ENCODE measurements at regions not wholly inside any gene's neighbourhood (a gene's known extent, or its start where the extent isn't known, plus 50 kb on each side); places are given as distances from the start of the nearest gene placed in this dataset.

DNA sequence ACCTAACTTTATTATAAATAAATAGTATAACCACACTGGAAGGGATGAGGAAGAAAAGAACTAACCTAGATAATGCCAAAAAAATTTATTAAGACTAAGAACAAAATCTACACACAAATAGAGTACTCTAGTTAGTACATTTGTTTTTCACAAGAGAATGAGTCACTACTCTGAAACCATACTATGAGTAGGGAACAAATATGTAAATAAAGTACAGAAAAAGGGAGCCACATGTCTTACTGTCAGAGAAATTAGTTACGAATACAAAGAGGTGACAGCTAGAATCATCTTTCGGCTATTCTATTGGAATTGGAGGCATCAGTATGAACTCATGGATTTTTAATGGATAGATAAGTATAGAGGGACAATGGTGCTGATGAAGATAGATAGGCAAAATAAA is 150.5 kb downstream of the COPS8 start:
- no peak for TF ChIP-seq ERF (CRISPR knock-in tag; IDR thresholded peaks at IDR 0.05)
- no peak for TF ChIP-seq POLR2AphosphoS2 (IDR thresholded peaks at IDR 0.05; ENCODE audit: low read length)
- no peak for TF ChIP-seq SREBF2 (CRISPR knock-in tag; IDR thresholded peaks at IDR 0.05)
- TF ChIP-seq CTCF (IDR thresholded peaks at IDR 0.05 in 2 of 3, conservative IDR thresholded peaks at IDR 0.05 in 1 of 3; ENCODE audit: insufficient read depth in 2 of 3, low read depth in 1 of 3, low read length in 3 of 3), result no peak
- no peak for TF ChIP-seq YY1 (IDR thresholded peaks at IDR 0.05; ENCODE audit: borderline replicate concordance in 1 of 3, control insufficient read depth in 1 of 3, extremely low read depth in 1 of 3, insufficient read depth in 3 of 3, insufficient read length in 1 of 3, insufficient replicate concordance in 2 of 3, low read depth in 1 of 3, low read length in 2 of 3)
- TF ChIP-seq FOXK2 (conservative IDR thresholded peaks at IDR 0.05 in 1 of 2, IDR thresholded peaks at IDR 0.05 in 1 of 2; ENCODE audit: low read depth in 2 of 2), result no peak
- TF ChIP-seq POLR2AphosphoS5 (IDR thresholded peaks at IDR 0.05; ENCODE audit: control insufficient read depth, insufficient read depth, low read depth, low read length), result no peak
